ENCODE measurements at regions not wholly inside any gene's neighbourhood (a gene's known extent, or its start where the extent isn't known, plus 50 kb on each side); places are given as distances from the start of the nearest gene placed in this dataset.

DNA sequence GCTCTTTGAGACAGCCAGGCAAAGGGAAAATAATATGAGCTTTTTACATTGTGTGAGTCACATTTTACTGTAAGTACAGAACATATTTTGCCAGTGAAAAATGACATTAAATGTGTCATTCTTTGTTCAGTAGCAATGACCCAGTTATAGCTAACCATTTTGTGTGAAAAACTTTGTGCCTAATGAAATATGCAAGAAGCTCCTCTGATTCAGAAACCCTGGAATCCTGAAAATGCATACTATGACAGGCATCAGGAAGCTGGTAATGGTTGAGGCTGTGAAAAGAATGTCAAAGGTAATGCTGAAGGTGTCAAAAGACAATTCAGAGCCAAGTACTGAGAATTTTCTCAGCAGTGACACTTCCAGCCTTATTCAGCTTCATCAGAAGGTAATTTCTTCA is 549.5 kb upstream of the SMIM31 start:
- Histone ChIP-seq H3K79me1 (ENCODE audit: low read depth, low read length) (no peaks in the 10 kb centered on the region), H4K8ac (ENCODE audit: extremely low read depth, insufficient read depth, low read length) (no peak overlapping the region), H3K56ac (replicated peaks; ENCODE audit: insufficient read length, low read depth, low read length) (no peak overlapping the region), H3K4me2 (ENCODE audit: insufficient read depth in 1 of 2, low read depth in 2 of 2, low read length in 2 of 2) (peak overlapping the region in 1 of 2 experiments; percentile 25; a peak in 2 of 4 replicates), H3K4ac (replicated peaks; ENCODE audit: insufficient read length, low read depth, low read length) (no peak overlapping the region), H4K91ac (replicated peaks; ENCODE audit: insufficient read length, low read length) (no peak overlapping the region), H3K4me1 (replicated peaks in 1 of 4; ENCODE audit: control insufficient read depth in 3 of 4, insufficient read depth in 4 of 4, low read length in 3 of 4) (peaks cover 0 to 6% (median 1%) of the 10 kb centered on the region in 4 experiments; a peak in 2 of 7 replicates), H3K14ac (ENCODE audit: insufficient read length) (no peak overlapping the region), H3K9ac (replicated peaks in 1 of 4; ENCODE audit: extremely low read depth in 1 of 4, low read depth in 3 of 4, low read length in 3 of 4) (no peak overlapping the region), H3K4me3 (ENCODE audit: extremely low read depth in 1 of 4, insufficient read depth in 2 of 4, low read depth in 3 of 4, low read length in 4 of 4) (no peak overlapping the region), H3K9me3 (ENCODE audit: insufficient read depth in 2 of 2, low read depth in 1 of 2, low read length in 1 of 2) (no peaks in the 10 kb centered on the region), H3K27me3 (replicated peaks in 1 of 4; ENCODE audit: control insufficient read depth in 3 of 4, extremely low read depth in 1 of 4, insufficient read depth in 3 of 4, low read length in 3 of 4) (no peaks in the 10 kb centered on the region), H2BK20ac (ENCODE audit: low read length) (no peak overlapping the region), H3K27ac (ENCODE audit: low read depth, low read length) (no peak overlapping the region), H2AK5ac (ENCODE audit: low read depth, low read length) (no peak overlapping the region), H2BK15ac (ENCODE audit: low read length) (no peak overlapping the region), H4K20me1 (replicated peaks in 1 of 2; ENCODE audit: control insufficient read depth in 1 of 2, insufficient read depth in 2 of 2, low read length in 2 of 2) (no peaks in the 10 kb centered on the region), H2BK12ac (ENCODE audit: low read depth, low read length) (no peak overlapping the region), H2BK120ac (replicated peaks; ENCODE audit: low read depth, low read length) (no peak overlapping the region), H4K5ac (ENCODE audit: insufficient read length, low read depth, low read length) (no peak overlapping the region), H3K18ac (ENCODE audit: extremely low read depth, low read length) (no peak overlapping the region), H3K23ac (ENCODE audit: insufficient read length) (no peak overlapping the region), H2BK5ac (ENCODE audit: low read depth, low read length) (no peak overlapping the region), H3K23me2 (ENCODE audit: low read depth, low read length) (no peaks in the 10 kb centered on the region), H2AFZ (ENCODE audit: low read length) (no peak overlapping the region), H3K36me3 (ENCODE audit: control insufficient read depth in 2 of 4, insufficient read depth in 4 of 4, low read length in 3 of 4) (no peaks in the 10 kb centered on the region), H3K79me2 (ENCODE audit: control insufficient read depth in 1 of 2, insufficient read depth in 2 of 2, low read length in 2 of 2) (no peaks in the 10 kb centered on the region)
- ChIA-PET CTCF (ENCODE audit: partially characterized antibody) (no interaction called here), POLR2A (ENCODE audit: partially characterized antibody) (no interaction called here)
- FAIRE-seq (no peak), DNase-seq (ENCODE audit: low read depth in 1 of 2, low spot score in 2 of 2) (no peak)
- TF ChIP-seq HDAC6 (IDR thresholded peaks at IDR 0.05; ENCODE audit: low read depth, low read length) (no peak), TAF7 (optimal IDR thresholded peaks at IDR 0.05; ENCODE audit: borderline replicate concordance, low read depth, low read length) (no peak), POU5F1 (IDR thresholded peaks at IDR 0.05; ENCODE audit: low read depth, low read length) (no peak), PHF8 (conservative IDR thresholded peaks at IDR 0.05; ENCODE audit: low read depth, low read length) (no peak), NANOG (IDR thresholded peaks at IDR 0.05; ENCODE audit: insufficient read depth, low read depth, low read length, poor library complexity, severe bottlenecking) (peak; percentile 49), E2F6 (IDR thresholded peaks at IDR 0.05) (no peak), TAF1 (IDR thresholded peaks at IDR 0.05; ENCODE audit: low read depth, low read length) (no peak), RAD21 (IDR thresholded peaks at IDR 0.05 in 1 of 2, conservative IDR thresholded peaks at IDR 0.05 in 1 of 2; ENCODE audit: low read depth in 2 of 2, low read length in 2 of 2) (no peak), YY1 (IDR thresholded peaks at IDR 0.05; ENCODE audit: low read depth, low read length) (no peak), GABPA (IDR thresholded peaks at IDR 0.05; ENCODE audit: borderline replicate concordance, insufficient read depth, low read length) (no peak), JUND (IDR thresholded peaks at IDR 0.05; ENCODE audit: low read length) (peak; percentile 38; the same call in 1 of the 2 replicates), USF2 (IDR thresholded peaks at IDR 0.05; ENCODE audit: low read length) (no peak), SP1 (IDR thresholded peaks at IDR 0.05; ENCODE audit: low read depth, low read length) (peak; percentile 12; the same call in 1 of the 2 replicates), SRF (IDR thresholded peaks at IDR 0.05; ENCODE audit: low read depth, low read length) (no peak)

Data from H1 (cell line).